GM19455 (cell line): ENCODE measurements at regions not wholly inside any gene's neighbourhood (a gene's known extent, or its start where the extent isn't known, plus 50 kb on each side); places are given as distances from the start of the nearest gene placed in this dataset.
"Not testable (repeated sequence)": the region's sequence is repeated elsewhere in the genome, so short reads cannot be mapped to it uniquely, and the experiment has no call there.

ENCODE experiments used
- ATAC-seq: cut with Tn5 transposase; IDR thresholded peaks from one replicate; pipeline ENCODE4 v1.9.1; 2021; ENCODE audit not compliant: unreplicated experiment

DNA sequence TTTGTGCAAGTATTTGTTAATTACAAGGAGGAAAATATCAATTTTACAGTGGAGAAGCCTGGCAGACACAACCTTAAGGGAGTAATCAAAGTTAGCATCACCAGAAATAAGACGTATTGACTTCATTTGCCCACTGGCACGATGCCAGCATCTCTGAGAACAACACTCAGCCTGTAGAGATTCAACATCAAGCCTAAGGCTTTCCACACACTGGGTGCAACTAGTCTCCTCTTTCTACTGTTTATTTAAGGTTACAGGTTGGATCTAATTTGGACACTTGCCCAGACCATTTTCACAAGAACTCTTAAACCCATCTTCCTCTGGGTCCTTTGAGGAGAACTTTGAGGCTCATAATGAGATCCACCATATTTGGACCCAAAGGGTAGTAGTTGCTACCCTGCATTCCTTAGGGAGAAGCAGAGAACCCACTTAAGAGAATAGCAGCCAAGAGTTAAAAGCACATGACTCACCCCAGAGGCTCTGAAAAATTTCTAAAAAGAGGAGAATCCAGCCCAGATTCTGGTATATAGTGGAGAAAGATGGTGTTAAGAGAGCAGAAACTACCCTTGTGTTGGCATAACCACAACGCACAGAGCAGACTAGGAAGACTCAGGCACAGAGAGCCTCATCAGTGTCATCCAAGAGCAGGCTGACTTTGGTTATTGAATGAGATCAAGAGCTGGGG lies 97.3 kb downstream of the CCDC71L start:
- no peak for ATAC-seq

DNA sequence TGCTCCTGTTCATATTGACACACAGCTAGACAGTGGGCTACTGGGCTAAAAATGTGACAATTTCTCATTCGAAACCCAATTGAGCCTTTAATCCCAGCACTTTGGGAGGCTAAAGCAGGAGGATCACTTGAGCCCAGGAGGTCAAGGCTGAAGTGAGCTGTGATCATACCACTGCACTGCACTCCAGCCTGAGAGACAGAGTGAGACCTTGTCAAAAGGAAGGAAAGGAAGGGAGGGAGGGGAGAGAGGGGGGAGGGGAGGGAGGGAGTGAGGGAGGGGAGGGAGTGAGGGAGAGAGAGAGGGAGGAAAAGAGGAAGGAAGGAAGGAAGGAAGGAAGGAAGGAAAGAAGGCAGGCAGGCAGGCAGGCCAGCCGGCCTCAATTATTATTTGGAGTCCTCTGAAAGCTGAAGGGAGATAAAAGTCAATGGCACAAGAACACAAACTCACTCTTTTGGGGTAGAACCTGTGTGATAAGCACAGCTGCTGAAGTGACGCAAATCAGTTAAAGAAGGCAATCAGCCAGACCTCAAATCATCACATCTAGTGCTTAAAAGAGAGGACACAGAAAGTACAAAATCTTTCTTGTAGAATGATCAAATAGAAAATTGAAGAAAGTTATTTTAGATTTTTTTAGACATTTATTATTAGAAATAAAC lies 98.1 kb downstream of the CCDC71L start:
- no peak for ATAC-seq

DNA sequence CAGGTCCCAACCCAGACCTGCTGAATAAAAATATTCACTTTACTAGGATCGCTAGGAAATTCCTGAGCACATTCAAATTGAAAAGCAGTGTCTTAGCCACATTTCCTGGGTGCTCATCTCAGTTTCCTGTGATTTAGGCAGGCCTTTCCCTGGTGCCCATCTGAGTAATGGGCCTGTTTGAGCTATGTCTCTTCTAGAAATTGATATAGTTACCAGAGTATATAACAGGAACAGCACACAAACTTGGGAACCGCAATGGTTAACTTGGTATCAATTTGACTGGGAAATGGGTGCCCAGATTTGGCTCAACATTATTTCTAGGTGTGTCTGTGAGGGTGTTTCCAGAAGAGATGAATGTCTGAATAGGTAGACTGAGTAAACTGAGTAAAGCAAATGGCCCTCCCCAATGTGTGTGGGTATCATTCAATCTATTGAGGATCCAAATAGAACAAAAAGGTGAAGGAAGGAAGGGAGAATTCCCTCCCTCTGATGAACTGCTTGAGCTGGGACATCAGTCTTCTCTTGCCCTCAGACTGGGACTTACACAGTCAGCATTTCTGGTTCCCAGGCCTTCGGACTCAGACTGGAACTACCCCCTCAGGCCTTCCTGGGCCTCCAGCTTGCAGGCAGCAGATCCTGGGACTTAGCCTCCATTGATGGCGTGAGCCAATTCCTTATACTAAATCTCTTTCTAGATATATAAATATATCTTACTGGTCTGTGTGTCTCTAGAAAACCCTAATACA lies 99.1 kb downstream of the CCDC71L start:
- no peak for ATAC-seq

- ATAC-seq, result no peak
Observed at GRCh38 chr7:106561151-106561550, 99.8 kb downstream of the CCDC71L start.

DNA sequence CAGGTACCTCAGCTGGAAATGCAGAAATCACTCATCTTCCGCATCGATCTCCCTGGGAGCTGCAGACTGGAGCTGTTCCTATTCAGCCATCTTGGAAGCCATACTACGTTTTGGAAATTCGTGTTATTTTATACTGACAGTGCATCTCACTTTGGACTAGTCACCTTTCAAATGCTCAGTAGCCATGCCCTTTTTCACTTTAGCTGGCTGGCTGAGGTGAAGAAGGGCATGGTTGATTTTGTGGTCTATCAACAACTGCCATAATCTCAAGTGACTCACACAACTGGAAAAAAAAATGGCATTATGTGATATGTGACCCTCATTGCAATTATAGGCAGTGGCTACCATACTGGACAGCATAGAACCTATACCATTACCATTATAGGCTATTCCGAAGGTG lies 100.5 kb downstream of the CCDC71L start:
- ATAC-seq, result no peak

DNA sequence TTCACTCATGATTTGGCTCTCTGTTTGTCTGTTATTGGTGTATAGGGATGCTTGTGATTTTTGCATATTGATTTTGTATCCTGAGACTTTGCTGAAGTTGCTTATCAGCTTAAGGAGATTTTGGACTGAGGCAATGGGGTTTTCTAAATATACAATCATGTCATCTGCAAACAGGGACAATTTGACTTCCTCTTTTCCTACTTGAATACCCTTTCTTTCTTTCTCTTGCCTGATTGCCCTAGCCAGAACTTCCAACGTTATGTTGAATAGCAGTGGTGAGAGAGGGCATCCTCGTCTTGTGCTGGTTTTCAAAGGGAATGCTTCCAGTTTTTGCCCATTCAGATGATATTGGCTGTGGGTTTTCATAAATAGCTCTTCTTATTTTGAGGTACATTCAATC lies 104.7 kb downstream of the CCDC71L start:
- ATAC-seq, result not testable (repeated sequence)

DNA sequence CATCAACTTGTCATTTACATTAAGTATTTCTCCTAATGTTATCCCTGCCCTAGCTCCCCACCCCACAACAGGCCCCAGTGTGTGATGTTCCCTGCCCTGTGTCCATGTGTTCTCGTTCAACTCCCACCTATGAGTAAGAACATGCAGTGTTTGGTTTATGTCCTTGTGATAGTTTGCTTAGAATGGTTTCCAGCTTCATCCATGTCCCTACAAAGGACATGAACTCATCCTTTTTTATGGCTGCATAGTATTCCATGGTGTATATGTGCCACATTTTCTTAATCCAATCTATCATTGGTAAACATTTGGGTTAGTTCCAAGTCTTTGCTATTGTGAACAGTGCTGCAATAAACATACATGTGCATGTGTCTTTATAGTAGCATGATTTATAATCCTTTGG lies 106.3 kb downstream of the CCDC71L start:
- ATAC-seq, result not testable (repeated sequence)

DNA sequence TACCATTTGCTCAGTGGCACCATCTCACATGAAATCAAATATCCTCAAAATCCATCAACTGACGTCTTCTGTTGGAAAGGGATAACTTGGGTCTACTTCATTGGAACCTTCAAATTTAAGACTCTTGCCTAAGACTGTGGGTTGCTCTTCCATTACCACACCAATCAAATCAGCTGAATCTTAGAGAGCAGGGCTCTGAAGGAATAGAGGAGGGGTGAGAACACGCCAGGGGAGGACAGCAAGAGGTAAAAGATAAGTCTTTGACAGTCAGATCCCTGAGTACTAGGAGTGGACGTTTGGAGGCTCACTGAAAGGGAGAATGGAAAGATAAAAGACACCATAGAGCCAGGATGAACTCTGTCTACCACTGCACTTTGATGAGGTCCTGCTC lies 107.5 kb downstream of the CCDC71L start:
- no peak for ATAC-seq

- ATAC-seq, result peak; percentile 95
Observed at GRCh38 chr7:106552645-106553445, 108.1 kb downstream of the CCDC71L start.

DNA sequence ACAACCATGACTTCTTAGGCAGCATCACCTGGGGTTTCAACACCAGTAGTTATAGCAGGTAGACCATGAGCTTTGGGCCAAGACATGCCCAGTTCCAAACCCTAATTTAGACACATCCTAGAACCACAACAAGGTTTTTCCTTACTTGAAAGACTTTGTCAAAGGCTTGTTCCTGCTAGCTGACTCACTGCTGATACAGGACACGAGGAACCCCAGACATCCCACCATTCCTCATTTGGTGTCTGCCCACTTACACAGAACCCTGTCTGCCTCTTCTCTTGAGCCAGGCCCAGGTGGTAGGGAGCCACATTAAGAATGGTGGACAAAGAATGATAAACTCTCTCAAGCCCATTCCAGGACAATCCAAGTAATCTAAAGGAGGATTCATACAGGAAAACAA lies 109.0 kb downstream of the CCDC71L start:
- no peak for ATAC-seq

DNA sequence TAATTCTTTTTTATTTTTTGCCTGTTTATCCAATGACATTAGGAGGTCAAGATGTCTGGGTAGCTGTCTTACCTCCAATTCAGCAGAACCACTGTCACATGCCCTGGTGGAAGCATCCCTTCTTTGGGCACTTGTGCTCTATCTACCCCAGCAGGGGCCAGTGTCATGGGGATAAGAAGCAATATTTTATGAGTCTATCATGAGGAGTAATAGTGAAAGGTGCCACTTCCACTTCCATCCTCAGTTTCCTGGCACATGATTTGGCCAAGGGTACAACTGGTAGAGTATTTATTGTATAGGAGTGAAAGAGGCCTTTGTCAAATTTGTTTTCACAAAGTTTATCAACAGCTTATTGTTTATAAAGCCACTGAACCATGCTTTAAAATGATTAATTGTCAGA lies 112.5 kb downstream of the CCDC71L start:
- no peak for ATAC-seq

GRCh38 chr7:106545275-106545674 lies 115.7 kb downstream of the CCDC71L start:
- ATAC-seq, result no peak

DNA sequence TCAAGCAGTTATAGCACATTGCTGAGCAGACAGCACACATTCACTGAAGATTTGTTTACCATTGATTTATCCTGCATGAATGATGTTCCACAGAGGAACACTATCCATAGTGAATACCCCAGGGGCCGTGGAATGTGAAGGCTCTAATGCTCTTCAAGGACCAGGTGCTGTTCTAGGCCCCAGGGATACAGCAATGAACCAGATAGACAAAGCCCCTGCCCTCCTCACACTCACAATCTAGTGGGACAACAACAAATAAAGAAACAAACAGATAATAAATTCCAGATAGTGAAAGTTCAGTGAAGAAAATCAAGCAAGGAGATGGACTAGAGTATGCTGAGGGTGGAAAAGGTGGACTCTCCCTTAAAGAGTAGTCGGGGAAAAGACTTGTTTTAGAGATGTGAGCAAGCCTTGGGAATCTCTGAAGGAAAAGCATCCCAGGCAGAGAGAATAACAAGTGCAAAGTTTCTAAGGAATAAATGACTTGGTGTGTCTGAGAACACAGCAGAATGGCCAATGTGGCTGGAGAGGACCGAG lies 117.7 kb downstream of the CCDC71L start:
- no peak for ATAC-seq

GRCh38 chr7:106542550-106543220 lies 118.3 kb downstream of the CCDC71L start:
- peak; percentile 74 for ATAC-seq

DNA sequence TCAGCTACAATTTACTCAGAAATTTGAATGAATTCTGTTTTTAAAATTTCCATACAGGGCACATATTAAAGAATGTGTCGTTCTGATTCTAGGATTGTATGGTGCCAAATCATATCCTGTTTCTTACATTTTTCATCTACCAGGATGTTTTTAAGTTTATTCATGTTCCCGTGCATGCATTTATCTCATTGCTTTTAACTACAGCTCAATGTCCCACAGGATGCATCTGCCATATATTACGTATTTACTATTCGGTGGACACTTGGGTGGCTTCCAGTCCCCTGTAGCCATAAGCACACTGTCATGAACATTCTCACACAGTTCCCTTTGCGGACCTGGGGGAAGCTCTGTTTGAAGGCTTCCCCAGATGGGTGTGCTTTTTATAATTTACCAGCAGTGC lies 122.3 kb downstream of the CCDC71L start:
- ATAC-seq, result no peak

GRCh38 chr7:106537119-106537518 lies 123.8 kb downstream of the CCDC71L start:
- no peak for ATAC-seq

DNA sequence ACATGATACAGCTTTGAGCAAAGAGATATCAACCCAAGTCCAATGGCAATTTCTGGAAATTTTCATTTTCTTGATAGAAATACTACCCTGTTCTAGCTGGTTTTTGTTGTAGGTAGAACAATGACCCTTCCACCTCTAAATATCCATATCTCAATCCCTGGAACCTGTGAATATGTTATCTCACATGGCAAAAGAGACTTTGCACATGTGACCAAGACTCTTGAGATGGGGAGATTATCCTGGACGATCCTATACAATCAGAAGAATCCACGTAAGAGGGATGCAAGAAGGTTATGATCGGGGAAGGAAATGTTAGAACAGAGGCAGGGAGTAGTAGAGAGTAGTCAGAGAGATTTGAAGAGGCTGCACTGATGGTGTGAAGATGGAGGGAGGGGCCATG lies 124.9 kb downstream of the CCDC71L start:
- no peak for ATAC-seq

GRCh38 chr7:106535234-106535932 lies 125.6 kb downstream of the CCDC71L start:
- no peak for ATAC-seq

DNA sequence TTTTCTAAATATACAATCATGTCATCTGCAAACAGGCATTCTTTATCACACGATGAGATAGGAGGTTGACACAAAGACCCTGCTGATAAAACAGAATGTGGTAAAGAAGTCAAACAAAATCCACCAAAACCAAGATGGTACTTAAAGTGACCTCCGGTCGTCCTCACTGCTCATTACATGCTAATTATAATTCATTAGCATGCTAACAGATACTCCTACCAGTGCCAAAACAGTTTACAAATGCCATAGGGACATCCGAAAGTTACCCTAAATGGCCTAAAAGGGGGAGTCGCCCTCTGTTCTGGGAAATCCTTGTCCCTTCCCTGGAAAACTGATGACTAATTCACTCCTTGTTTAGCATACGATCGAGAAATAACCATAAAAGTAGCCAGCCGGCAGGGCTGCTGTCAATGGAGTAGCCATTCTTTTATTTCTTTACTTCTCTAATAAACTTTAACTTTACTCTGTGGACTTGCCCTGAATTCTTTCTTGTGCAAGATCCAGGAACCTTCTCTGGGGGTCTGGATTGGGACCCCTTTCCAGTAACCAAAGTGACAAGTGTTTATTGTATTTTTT lies 126.6 kb downstream of the CCDC71L start:
- no peak for ATAC-seq

DNA sequence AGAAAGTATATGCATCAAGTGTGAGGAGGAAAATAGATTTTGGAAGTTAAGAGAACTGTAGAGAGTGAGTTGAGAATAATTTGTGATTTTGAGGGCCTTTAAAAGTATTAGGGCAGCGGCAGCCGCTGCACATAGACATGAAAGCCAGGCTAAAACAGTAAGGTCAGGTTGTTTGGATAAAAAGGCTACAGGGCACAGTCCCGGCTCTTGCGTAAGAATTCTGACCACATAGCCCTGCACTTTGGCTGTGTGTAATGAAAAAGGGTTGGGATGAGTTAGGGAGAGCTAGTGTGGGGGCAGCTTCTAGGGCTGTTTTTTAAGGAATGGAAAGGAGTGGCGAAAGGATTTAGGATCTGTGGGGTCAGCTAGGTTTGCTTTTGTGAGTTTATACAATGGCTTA lies 130.8 kb downstream of the CCDC71L start:
- not testable (repeated sequence) for ATAC-seq
